Retinal pigment epithelial cell (primary cell): ENCODE measurements at regions not wholly inside any gene's neighbourhood (a gene's known extent, or its start where the extent isn't known, plus 50 kb on each side); places are given as distances from the start of the nearest gene placed in this dataset.
"Not testable (repeated sequence)": the region's sequence is repeated elsewhere in the genome, so short reads cannot be mapped to it uniquely, and the experiment has no call there.

Experiments
- DNase-seq: peaks from one replicate; pipeline ENCODE4 v3.0.0-alpha.2; 2010; ENCODE audit warnings: low read depth
- H3K4me3 ChIP-seq: 2 replicates; pipeline ENCODE4 v1.5.1; 2011; ENCODE audit warnings: mild to moderate bottlenecking, low read length, control low read depth, moderate library complexity
- TF ChIP-seq, protein P1 (sequence below): conservative IDR thresholded peaks from 2 replicates; pipeline ENCODE4 v1.5.1; 2011; ENCODE audit warnings: low read depth, low read length, control low read depth, inconsistent platforms

DNA sequence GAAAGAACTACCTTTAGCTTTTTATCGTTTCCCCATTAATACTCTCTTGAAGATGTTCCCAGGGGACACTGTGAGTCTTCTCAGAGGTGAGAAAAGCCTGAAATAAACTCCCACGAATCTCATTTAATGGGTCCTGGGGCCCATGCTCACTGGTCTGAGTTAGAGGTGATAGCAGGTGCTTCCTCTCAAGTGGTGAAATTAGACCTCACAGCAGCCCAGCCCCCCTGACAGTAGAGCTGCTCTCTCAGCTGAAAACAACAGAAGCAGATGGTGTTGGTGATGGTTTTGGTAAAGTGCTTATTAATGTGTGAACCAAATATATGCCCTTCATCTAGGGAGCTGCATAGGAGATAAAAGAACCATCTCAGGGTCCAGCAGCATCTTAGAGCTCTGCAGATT is 76.8 kb upstream of the VPREB1 start:
- H3K4me3 ChIP-seq = no peak overlapping the region
- TF ChIP-seq, protein P1, sequence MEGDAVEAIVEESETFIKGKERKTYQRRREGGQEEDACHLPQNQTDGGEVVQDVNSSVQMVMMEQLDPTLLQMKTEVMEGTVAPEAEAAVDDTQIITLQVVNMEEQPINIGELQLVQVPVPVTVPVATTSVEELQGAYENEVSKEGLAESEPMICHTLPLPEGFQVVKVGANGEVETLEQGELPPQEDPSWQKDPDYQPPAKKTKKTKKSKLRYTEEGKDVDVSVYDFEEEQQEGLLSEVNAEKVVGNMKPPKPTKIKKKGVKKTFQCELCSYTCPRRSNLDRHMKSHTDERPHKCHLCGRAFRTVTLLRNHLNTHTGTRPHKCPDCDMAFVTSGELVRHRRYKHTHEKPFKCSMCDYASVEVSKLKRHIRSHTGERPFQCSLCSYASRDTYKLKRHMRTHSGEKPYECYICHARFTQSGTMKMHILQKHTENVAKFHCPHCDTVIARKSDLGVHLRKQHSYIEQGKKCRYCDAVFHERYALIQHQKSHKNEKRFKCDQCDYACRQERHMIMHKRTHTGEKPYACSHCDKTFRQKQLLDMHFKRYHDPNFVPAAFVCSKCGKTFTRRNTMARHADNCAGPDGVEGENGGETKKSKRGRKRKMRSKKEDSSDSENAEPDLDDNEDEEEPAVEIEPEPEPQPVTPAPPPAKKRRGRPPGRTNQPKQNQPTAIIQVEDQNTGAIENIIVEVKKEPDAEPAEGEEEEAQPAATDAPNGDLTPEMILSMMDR = no peak
- DNase-seq = no peak

GRCh38 chr22:22166941-22167713 is 77.5 kb upstream of the VPREB1 start:
- DNase-seq = no peak
- no peak overlapping the region for H3K4me3 ChIP-seq

GRCh38 chr22:22165936-22166710 is 78.5 kb upstream of the VPREB1 start:
- DNase-seq = no peak
- H3K4me3 ChIP-seq = no peak overlapping the region
- TF ChIP-seq, protein P1 = no peak

More at GRCh38 chr22:22166941-22167713, 77.5 kb upstream of the VPREB1 start:
- TF ChIP-seq, protein P1 = no peak

DNA sequence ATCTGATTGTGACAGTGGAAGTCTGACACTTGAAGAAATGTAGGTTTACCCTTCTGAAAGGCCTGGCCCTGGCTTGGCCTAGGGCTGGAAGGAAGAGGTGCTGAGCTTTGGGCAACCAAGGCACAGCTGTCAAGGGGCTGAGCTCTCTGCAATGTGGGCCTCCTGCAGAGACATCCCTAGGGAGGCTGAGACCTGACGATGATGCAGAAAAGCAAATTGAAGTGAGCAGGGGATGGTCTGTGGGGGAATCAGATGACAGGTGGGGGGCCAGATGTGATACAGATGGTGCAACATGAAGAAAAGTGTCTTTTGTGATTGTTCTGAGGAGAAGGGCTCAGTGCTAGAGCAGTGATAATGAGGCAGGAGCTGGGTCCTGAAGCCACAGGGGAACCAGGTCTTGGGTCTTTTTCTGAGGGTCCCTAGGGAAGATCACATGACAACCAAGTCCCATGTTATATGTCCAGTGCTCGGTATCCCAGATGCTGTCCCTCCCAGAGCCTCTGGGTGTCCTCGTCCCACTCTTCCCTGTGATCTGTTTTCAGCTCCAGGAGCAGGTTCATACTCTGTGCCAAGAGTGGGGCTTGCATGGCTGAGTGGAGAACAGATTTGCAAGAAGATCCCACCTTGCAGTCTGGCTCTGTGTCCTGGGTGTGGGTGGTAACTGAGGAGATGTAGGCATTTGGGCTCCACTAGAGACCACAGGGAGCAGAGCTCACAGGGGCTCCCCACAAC is 79.9 kb upstream of the VPREB1 start:
- DNase-seq = no peak
- H3K4me3 ChIP-seq = no peak overlapping the region
- TF ChIP-seq, protein P1 = no peak

- TF ChIP-seq, protein P1 = no peak
- no peak overlapping the region for H3K4me3 ChIP-seq
- no peak for DNase-seq
Observed at GRCh38 chr22:22161924-22162851, 82.4 kb upstream of the VPREB1 start.

DNA sequence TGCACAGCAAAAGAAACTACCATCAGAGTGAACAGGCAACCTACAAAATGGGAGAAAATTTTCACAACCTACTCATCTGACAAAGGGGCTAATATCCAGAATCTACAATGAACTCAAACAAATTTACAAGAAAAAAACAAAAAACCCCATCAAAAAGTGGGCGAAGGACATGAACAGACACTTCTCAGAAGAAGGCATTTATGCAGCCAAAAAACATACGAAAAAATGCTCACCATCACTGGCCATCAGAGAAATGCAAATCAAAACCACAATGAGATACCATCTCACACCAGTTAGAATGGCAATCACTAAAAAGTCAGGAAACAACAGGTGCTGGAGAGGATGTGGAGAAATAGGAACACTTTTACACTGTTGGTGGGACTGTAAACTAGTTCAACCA is 83.8 kb upstream of the VPREB1 start:
- DNase-seq, H3K4me3 ChIP-seq: not testable (repeated sequence)
